ENCODE measurements at regions not wholly inside any gene's neighbourhood (a gene's known extent, or its start where the extent isn't known, plus 50 kb on each side); places are given as distances from the start of the nearest gene placed in this dataset.

- H3K4me3 Mint-ChIP-seq (ENCODE audit: unreplicated experiment): no peak overlapping the region
- no peaks in the 10 kb centered on the region for H3K9me3 Mint-ChIP-seq (ENCODE audit: unreplicated experiment)
- no peaks in the 10 kb centered on the region for H3K36me3 Mint-ChIP-seq (ENCODE audit: insufficient read depth, unreplicated experiment)
- H3K27me3 Mint-ChIP-seq (ENCODE audit: insufficient read depth, unreplicated experiment): no peaks in the 10 kb centered on the region
- CTCF ChIA-PET: interaction anchor here (0.8 kb wide), 2 partner anchors 456 to 527 kb away, joined by 3 read pairs; no protein-coding TSS in a partner anchor
- H3K4me1 Mint-ChIP-seq (ENCODE audit: insufficient read depth, unreplicated experiment): peaks cover 19% of the 10 kb centered on the region
- TF ChIP-seq CTCF (IDR thresholded peaks at IDR 0.05; ENCODE audit: unreplicated experiment): no peak
- intact Hi-C loops (cut with micrococcal nuclease): no loop called here
- BruUV-seq (replicated peaks): no TSS peak
- no peak overlapping the region for H3K27ac Mint-ChIP-seq (ENCODE audit: low read depth, unreplicated experiment)
- POLR2A ChIA-PET: interaction anchor here (0.7 to 0.8 kb wide), 4 partner anchors 8 to 113 kb away, joined by 3 read pairs; no protein-coding TSS in a partner anchor
- DNase-seq (ENCODE audit: unreplicated experiment): no peak
Observed at GRCh38 chr14:85079842-85080730, 449.9 kb upstream of the FLRT2 start.

- peaks cover 24% of the 10 kb centered on the region for H3K4me1 Mint-ChIP-seq (ENCODE audit: insufficient read depth, unreplicated experiment)
- no peak for DNase-seq (ENCODE audit: unreplicated experiment)
- no peaks in the 10 kb centered on the region for H3K9me3 Mint-ChIP-seq (ENCODE audit: unreplicated experiment)
- no peak for TF ChIP-seq CTCF (IDR thresholded peaks at IDR 0.05; ENCODE audit: unreplicated experiment)
- no TSS peak for BruUV-seq (replicated peaks)
- no peak overlapping the region for H3K27ac Mint-ChIP-seq (ENCODE audit: low read depth, unreplicated experiment)
- no peak overlapping the region for H3K4me3 Mint-ChIP-seq (ENCODE audit: unreplicated experiment)
- intact Hi-C loops (cut with micrococcal nuclease): no loop called here
- no peaks in the 10 kb centered on the region for H3K27me3 Mint-ChIP-seq (ENCODE audit: insufficient read depth, unreplicated experiment)
- POLR2A ChIA-PET: no interaction called here
- CTCF ChIA-PET: interaction anchor here (0.6 kb wide), 2 partner anchors 88 to 1689 kb away, joined by 3 read pairs; no protein-coding TSS in a partner anchor
- H3K36me3 Mint-ChIP-seq (ENCODE audit: insufficient read depth, unreplicated experiment): no peaks in the 10 kb centered on the region
Observed at GRCh38 chr14:85084344-85084743, 445.6 kb upstream of the FLRT2 start.

GRCh38 chr14:85085981-85086380 is 444.0 kb upstream of the FLRT2 start:
- H3K4me1 Mint-ChIP-seq (ENCODE audit: insufficient read depth, unreplicated experiment): peaks cover 17% of the 10 kb centered on the region
- no peaks in the 10 kb centered on the region for H3K36me3 Mint-ChIP-seq (ENCODE audit: insufficient read depth, unreplicated experiment)
- BruUV-seq (replicated peaks): no TSS peak
- intact Hi-C loops (cut with micrococcal nuclease): loop anchor here (5.0 kb wide), 1 partner anchor 441 kb away; no protein-coding TSS in a partner anchor
- H3K4me3 Mint-ChIP-seq (ENCODE audit: unreplicated experiment): no peak overlapping the region
- CTCF ChIA-PET: no interaction called here
- DNase-seq (ENCODE audit: unreplicated experiment): no peak
- H3K27ac Mint-ChIP-seq (ENCODE audit: low read depth, unreplicated experiment): no peak overlapping the region
- TF ChIP-seq CTCF (IDR thresholded peaks at IDR 0.05; ENCODE audit: unreplicated experiment): no peak
- POLR2A ChIA-PET: no interaction called here
- no peaks in the 10 kb centered on the region for H3K27me3 Mint-ChIP-seq (ENCODE audit: insufficient read depth, unreplicated experiment)
- H3K9me3 Mint-ChIP-seq (ENCODE audit: unreplicated experiment): no peaks in the 10 kb centered on the region

- H3K4me1 Mint-ChIP-seq (ENCODE audit: insufficient read depth, unreplicated experiment): peaks cover 17% of the 10 kb centered on the region
- no peaks in the 10 kb centered on the region for H3K9me3 Mint-ChIP-seq (ENCODE audit: unreplicated experiment)
- no peak overlapping the region for H3K4me3 Mint-ChIP-seq (ENCODE audit: unreplicated experiment)
- no peak for DNase-seq (ENCODE audit: unreplicated experiment)
- H3K36me3 Mint-ChIP-seq (ENCODE audit: insufficient read depth, unreplicated experiment): no peaks in the 10 kb centered on the region
- intact Hi-C loops (cut with micrococcal nuclease): loop anchor here (5.0 kb wide), 1 partner anchor 440 kb away; no protein-coding TSS in a partner anchor
- ChIA-PET POLR2A (interaction anchor here (0.6 to 1.7 kb wide), 4 partner anchors 7 to 281 kb away, joined by 3 to 4 read pairs (median 4); no protein-coding TSS in a partner anchor), CTCF (interaction anchor here (0.6 to 0.7 kb wide), 3 partner anchors 335 to 1698 kb away, joined by 3 to 4 read pairs (median 3); no protein-coding TSS in a partner anchor)
- BruUV-seq (replicated peaks): no TSS peak
- no peak for TF ChIP-seq CTCF (IDR thresholded peaks at IDR 0.05; ENCODE audit: unreplicated experiment)
- no peaks in the 10 kb centered on the region for H3K27me3 Mint-ChIP-seq (ENCODE audit: insufficient read depth, unreplicated experiment)
- H3K27ac Mint-ChIP-seq (ENCODE audit: low read depth, unreplicated experiment): peak overlapping the region; percentile 71
Observed at GRCh38 chr14:85087201-85087600, 442.7 kb upstream of the FLRT2 start.
